Lung (tissue), 10 donors: ENCODE measurements at regions not wholly inside any gene's neighbourhood (a gene's known extent, or its start where the extent isn't known, plus 50 kb on each side); places are given as distances from the start of the nearest gene placed in this dataset. TPM values are rescaled to one million over a fixed set of nuclear protein-coding genes. Genes with fewer than 3 reads are reported as not detected.
"Not testable (repeated sequence)": the region's sequence is repeated elsewhere in the genome, so short reads cannot be mapped to it uniquely, and the experiment has no call there.

Source experiments
- ATAC-seq: fragments of 200-7000 bp; cut with Tn5 transposase; one replicate; pipeline ENCODE4 v1.9.1; 2020; ENCODE audit warnings: moderate number of reproducible peaks; ENCODE audit not compliant: insufficient read depth, low FRiP score
- DNase-seq, 3 donors: peaks; one replicate each; pipeline ENCODE4 v3.0.0-alpha.2; 2013 to 2017
- H3K27ac ChIP-seq, 2 donors: one replicate each; pipeline ENCODE4 v1.5.1; 2013; ENCODE audit warnings: mild to moderate bottlenecking in 2 of 2, moderate library complexity in 2 of 2, control low read depth in 1 of 2, inconsistent platforms in 1 of 2, low read depth in 1 of 2, low read length in 1 of 2
- H3K27me3 ChIP-seq, 3 donors: one replicate each; pipeline ENCODE4 v1.5.1; 2013; ENCODE audit warnings: low read length in 2 of 3; ENCODE audit not compliant: control insufficient read depth in 3 of 3, insufficient read depth in 3 of 3
- H3K36me3 ChIP-seq, 4 donors: one replicate each; pipeline ENCODE4 v1.5.1; 2013; ENCODE audit warnings: low read length in 4 of 4, mild to moderate bottlenecking in 1 of 4, moderate library complexity in 1 of 4; ENCODE audit not compliant: control insufficient read depth in 4 of 4, insufficient read depth in 4 of 4
- H3K4me1 ChIP-seq, 5 donors: one replicate each; pipeline ENCODE4 v1.5.1; 2013; ENCODE audit warnings: low read length in 5 of 5, mild to moderate bottlenecking in 2 of 5, moderate library complexity in 1 of 5; ENCODE audit not compliant: control insufficient read depth in 5 of 5, insufficient read depth in 5 of 5
- H3K4me3 ChIP-seq: one replicate; pipeline ENCODE4 v1.5.1; 2013; ENCODE audit warnings: mild to moderate bottlenecking, control low read depth, moderate library complexity
- H3K9ac ChIP-seq, 2 donors: one replicate each; pipeline ENCODE4 v1.5.1; 2013; ENCODE audit warnings: low read length in 2 of 2, control low read depth in 1 of 2; ENCODE audit not compliant: insufficient read depth in 1 of 2
- H3K9me3 ChIP-seq, 4 donors: one replicate each; pipeline ENCODE4 v1.5.1; 2013; ENCODE audit warnings: low read length in 3 of 4, mild to moderate bottlenecking in 1 of 4, moderate library complexity in 1 of 4; ENCODE audit not compliant: control insufficient read depth in 4 of 4, insufficient read depth in 3 of 4
- WGBS, 2 donors: extraction: QIAGEN DNeasy Blood & Tissue Kit; methylation state at CpG; one replicate each; pipeline ENCODE4 v1.1.7; 2013; 5-methylcytosine and 5-hydroxymethylcytosine counted together
- small RNA-seq: library from RNA; depleted of rRNA; stranded (forward); fragments of <200 nt; gene quantifications from one replicate; pipeline ENCODE3, GENCODE V24; 2014; ENCODE audit warnings: low replicate concordance
- donor health status: Bipolar disorder and iron deficiency.
- donor health status: healthy.
- donor health status: DM: yes; HTN: yes; CAD: no.

DNA sequence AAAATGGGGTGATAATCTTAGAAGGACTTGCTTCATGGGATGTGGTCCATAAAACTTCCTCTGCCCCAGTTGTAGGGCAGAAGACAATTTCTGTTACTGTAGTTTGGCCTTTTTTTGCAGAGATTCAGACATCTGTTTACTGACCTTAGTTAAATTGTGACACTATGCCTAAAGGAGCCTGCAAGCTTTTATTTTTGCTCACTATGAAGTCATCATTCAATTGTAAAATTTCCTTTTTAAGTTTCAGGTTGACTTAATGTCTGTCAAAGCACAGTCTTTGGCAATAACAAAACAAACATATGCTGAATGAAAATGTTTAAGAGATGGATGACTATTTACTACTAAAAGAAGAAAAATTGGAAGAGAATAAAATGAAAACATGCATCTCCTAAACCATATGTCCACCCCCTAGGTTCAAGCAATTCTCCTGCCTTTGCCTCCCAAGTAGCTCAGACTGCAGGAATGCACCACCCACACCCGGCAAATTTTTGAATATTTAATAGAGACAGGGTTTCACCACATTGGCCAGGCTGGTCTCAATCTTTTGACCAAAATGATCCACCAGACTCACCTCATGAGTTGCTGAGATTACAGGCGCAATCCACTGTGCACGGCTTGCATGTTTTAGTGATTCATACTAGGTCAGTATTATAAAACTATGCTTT is 93.5 kb upstream of the HSFY2 start:
- H3K4me3 ChIP-seq, H3K27me3 ChIP-seq, H3K27ac ChIP-seq, H3K4me1 ChIP-seq, H3K9ac ChIP-seq, H3K9me3 ChIP-seq, H3K36me3 ChIP-seq, ATAC-seq, DNase-seq: not testable (repeated sequence)
- no CpG with 5 or more reads among the region's 3 CpGs for WGBS, 2 donors

DNA sequence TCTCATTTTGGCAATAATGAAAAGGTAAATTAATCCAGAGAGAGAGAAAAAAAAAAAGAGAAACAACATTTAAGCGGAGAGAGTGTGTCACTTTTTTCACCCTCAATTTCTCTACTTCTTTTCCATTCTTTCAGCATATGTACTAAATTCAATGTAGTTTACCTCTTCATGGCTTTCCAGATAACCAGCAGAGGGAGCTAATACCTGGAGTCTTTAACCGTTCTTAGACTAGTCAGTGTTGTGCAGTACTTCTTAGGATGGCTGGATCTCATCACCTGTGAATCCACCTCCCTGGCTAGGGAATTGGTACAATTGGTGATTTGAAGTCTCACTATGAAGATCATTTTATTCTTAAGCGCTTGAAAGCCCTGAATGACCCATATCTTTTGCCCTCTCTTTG is 87.3 kb upstream of the HSFY2 start:
- H3K9me3 ChIP-seq, result not testable (repeated sequence)

DNA sequence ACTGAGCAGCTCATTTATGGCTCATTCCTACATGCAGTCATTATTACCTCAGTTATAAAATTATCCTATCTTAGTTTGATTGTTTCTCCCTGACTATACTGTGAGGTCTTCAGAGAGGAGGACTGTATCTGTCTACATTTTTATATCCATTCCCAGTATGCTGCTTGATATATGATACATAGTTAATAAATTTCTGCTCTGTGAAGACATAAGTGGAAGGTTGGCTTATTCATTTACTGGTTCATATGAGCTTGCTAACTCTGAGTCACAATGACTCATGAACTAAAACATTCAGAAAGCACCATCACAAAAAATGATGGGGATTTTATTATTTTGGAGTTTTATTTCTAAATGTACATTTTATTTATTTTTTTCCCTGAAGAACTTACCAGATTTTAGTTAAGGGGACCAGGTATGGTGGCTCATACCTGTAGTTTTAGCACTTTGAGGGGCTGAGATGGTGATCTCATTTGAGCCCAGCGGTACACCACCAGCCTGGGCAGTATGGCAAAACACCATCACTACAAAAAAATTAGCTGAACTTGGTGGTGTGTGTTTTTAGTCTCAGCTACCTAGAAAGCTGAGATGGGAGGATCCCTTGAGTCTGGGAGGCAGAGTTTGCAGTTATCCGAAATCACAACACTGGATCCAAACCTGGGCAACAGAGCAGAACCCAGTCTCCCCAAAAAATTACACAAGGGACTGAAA is 85.1 kb upstream of the HSFY2 start:
- WGBS, 2 donors, result no CpG with 5 or more reads among the region's 2 CpGs
- H3K4me1 ChIP-seq, H3K4me3 ChIP-seq, DNase-seq, H3K27me3 ChIP-seq, H3K9ac ChIP-seq, H3K27ac ChIP-seq, ATAC-seq, H3K36me3 ChIP-seq, H3K9me3 ChIP-seq: not testable (repeated sequence)

More for the DNA sequence above, 87.3 kb upstream of the HSFY2 start:
- H3K36me3 ChIP-seq, H3K4me1 ChIP-seq, DNase-seq, H3K27me3 ChIP-seq, H3K4me3 ChIP-seq, ATAC-seq, H3K9ac ChIP-seq, H3K27ac ChIP-seq: not testable (repeated sequence)
- WGBS, 2 donors, result no CpG with 5 or more reads among the region's 3 CpGs

DNA sequence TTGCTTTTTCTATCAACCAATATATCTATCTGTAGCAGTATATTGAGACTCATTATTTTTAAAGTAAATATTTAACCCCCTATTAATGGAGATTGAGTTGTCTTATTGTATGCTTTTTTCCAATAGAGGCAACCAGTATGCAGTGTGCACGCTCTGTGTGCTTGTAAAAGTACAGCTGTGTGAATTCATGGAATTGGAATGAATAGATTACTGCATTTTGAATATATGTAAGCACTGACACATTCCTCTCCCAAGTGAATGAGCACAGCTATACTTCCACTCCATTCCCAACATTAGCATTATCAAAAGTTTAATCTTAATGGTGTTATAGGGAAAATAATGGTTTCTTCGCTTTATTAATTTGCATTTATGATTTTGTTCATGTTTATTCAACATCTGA is 81.6 kb upstream of the HSFY2 start:
- DNase-seq, result not testable (repeated sequence)

DNA sequence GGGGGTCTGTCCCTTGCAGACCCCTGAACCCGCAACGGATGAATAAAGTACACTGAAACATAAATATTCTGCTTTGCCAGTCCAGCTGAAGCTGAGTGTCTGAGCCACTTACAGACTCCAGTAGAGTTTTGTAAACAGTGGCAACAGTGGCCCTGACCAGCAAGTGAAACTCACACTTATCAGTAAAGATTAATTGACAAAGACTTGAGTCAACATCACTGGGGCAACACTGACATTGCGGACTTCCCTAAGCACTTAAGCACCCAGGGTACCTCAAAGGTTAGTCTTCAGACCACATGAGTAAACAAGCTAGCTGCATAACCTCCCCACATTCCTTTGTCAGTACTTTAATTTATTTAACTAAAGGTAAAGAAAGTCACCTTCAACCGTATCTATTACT is 79.8 kb upstream of the HSFY2 start:
- H3K9ac ChIP-seq, DNase-seq, ATAC-seq, H3K27me3 ChIP-seq, H3K4me1 ChIP-seq, H3K9me3 ChIP-seq, H3K4me3 ChIP-seq, H3K36me3 ChIP-seq, H3K27ac ChIP-seq: not testable (repeated sequence)
- no CpG with 5 or more reads among the region's 4 CpGs for WGBS, 2 donors

More for the DNA sequence above, 81.6 kb upstream of the HSFY2 start:
- H3K36me3 ChIP-seq, H3K9ac ChIP-seq, H3K4me1 ChIP-seq, H3K4me3 ChIP-seq, H3K9me3 ChIP-seq, H3K27ac ChIP-seq, ATAC-seq, H3K27me3 ChIP-seq: not testable (repeated sequence)
- no CpG with 5 or more reads among the region's 2 CpGs for WGBS, 2 donors

DNA sequence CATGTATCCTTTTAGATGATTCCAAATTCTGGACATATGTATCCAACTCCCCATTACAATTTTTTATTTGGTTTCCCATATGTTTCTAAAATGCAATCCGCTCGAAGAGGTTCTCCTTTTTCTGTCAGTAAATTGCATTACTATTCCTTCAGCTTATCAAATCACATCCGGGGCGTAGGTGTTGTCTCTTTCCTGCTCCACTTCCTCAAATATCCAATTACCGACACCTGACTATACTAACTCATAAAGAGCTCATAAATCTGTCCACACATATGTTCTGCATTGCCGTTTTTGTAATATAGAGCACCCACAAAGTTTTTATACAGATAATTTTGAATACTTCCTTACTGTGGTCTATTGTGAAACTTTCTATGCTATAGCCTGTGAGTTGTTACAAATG is 63.1 kb upstream of the HSFY2 start:
- not testable (repeated sequence) for ATAC-seq, H3K27ac ChIP-seq
- WGBS, 2 donors, result no CpG with 5 or more reads among the region's 6 CpGs

More for the DNA sequence above, 63.1 kb upstream of the HSFY2 start:
- not testable (repeated sequence) for H3K36me3 ChIP-seq, H3K9me3 ChIP-seq, DNase-seq, H3K4me1 ChIP-seq, H3K4me3 ChIP-seq, H3K9ac ChIP-seq, H3K27me3 ChIP-seq

Small RNAs in the stretch of these regions (small RNA-seq; reads per million reads assigned to genes)
- gene CD24P4 (not detected), gene MTCYBP2 (not detected), gene RNU6-255P (not detected)
